Stomach (tissue), 8 donors: ENCODE measurements at regions not wholly inside any gene's neighbourhood (a gene's known extent, or its start where the extent isn't known, plus 50 kb on each side); places are given as distances from the start of the nearest gene placed in this dataset.
A peak's percentile ranks its signal among the peaks of the same experiment; 100 is the strongest.

Source experiments
- DNase-seq, 2 donors: peaks; one replicate each; pipeline versions ENCODE4 v3.0.0 to v3.0.0-alpha.2; 2013 to 2019
- H3K27ac ChIP-seq, 5 donors: fragments of 200-600 bp in 4 of 5; sonication (generic) in 4 of 5; one replicate each; pipeline ENCODE4 v1.5.1; 2013 to 2019; ENCODE audit warnings: mild to moderate bottlenecking in 1 of 5, moderate library complexity in 1 of 5
- H3K27me3 ChIP-seq, 3 donors: fragments of 200-600 bp; sonication (generic); one replicate each; pipeline ENCODE4 v1.5.1; 2017 to 2019; ENCODE audit warnings: mixed run types in 1 of 3
- H3K36me3 ChIP-seq, 4 donors: fragments of 200-600 bp; sonication (generic); 1 replicate in 3 of 4; 2 replicates in 1 of 4; pipeline ENCODE4 v1.5.1; 2016 to 2019
- H3K4me1 ChIP-seq, 4 donors: fragments of 200-600 bp; sonication (generic); one replicate each; pipeline ENCODE4 v1.5.1; 2016 to 2019
- H3K4me3 ChIP-seq, 4 donors: fragments of 200-600 bp; sonication (generic) in 3 of 4; one replicate each; pipeline ENCODE4 v1.5.1; 2016 to 2019; ENCODE audit warnings: mild to moderate bottlenecking in 1 of 4
- H3K9me3 ChIP-seq, 4 donors: fragments of 200-600 bp; sonication (generic); one replicate each; pipeline ENCODE4 v1.5.1; 2016 to 2019
- CTCF ChIP-seq, 7 experiments: fragments of 450-650 bp in 4 of 7; fragments of 200-600 bp in 3 of 7; sonication (generic) in 3 of 7; IDR thresholded peaks; one replicate each; pipeline ENCODE4 v1.5.1; 2016 to 2019; ENCODE audit warnings: antibody characterized with exemption in 7 of 7, control low read depth in 2 of 7, mild to moderate bottlenecking in 1 of 7
- EP300 ChIP-seq: sonication (generic); formaldehyde crosslinking; IDR thresholded peaks from one replicate; pipeline ENCODE4 v1.6.1; 2017; ENCODE audit warnings: antibody characterized with exemption
- POLR2A ChIP-seq, 4 donors: fragments of 450-650 bp; IDR thresholded peaks; one replicate each; pipeline ENCODE4 v1.6.1; 2016; ENCODE audit warnings: antibody characterized with exemption in 4 of 4, control low read depth in 2 of 4, mild to moderate bottlenecking in 1 of 4, moderate library complexity in 1 of 4
- POLR2AphosphoS5 ChIP-seq, 3 donors: sonication (generic); formaldehyde crosslinking; IDR thresholded peaks; one replicate each; pipeline ENCODE4 v1.6.1; 2016; ENCODE audit warnings: antibody characterized with exemption in 3 of 3
- WGBS, 5 donors: extraction: QIAGEN DNeasy Blood & Tissue Kit in 3 of 5; methylation state at CpG; one replicate each; pipeline versions ENCODE4 v1.1.5 to v1.1.7; 2013 to 2018; 5-methylcytosine and 5-hydroxymethylcytosine counted together
- intact Hi-C: fragments of 100-400 bp; cut with DNase I; formaldehyde crosslinking; loops from one replicate; pipeline ENCODE4 v1.15.1; 2023; ENCODE audit warnings: low total_unique reads
- donor health status: healthy with polysubstance abuse.
- donor health status: Bipolar disorder and iron deficiency.
- donor health status: healthy.

DNA sequence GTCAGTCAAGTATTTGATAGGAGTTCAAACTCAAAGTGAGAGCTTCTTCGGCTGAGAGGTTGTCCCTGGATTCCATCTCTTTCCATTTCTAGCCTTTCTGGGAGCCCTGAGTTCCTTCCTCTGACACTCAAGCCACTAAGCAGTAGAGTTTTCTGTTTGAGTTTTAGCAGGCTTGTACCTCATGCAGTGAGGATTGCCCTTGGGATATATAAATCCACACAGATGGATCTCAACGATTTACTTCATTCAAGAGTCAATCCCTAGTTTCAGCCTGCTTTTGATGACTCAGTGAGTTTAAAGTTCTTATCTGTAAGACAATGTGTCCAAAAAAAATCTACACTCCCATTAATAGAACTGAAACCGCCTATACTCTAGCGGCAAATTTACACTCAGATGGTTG, 2240.9 kb upstream of the WWC1 start:
- TF ChIP-seq POLR2A (IDR thresholded peaks at IDR 0.05) (no peak), POLR2AphosphoS5 (IDR thresholded peaks at IDR 0.05) (no peak), CTCF (IDR thresholded peaks at IDR 0.05) (no peak), EP300 (no peak)
- intact Hi-C loops, result no loop called here
- Histone ChIP-seq H3K4me3 (no peak overlapping the region), H3K36me3 (no peaks in the 10 kb centered on the region), H3K27ac (no peak overlapping the region), H3K4me1 (no peaks in the 10 kb centered on the region), H3K9me3 (peaks cover 0 to 5% (median 0%) of the 10 kb centered on the region in 4 donors), H3K27me3 (no peaks in the 10 kb centered on the region)
- WGBS, 5 donors, result 52 to 71% (median 60%) methylated on average over 4 of the region's 4 CpGs
- no peak for DNase-seq

GRCh38 chr5:166058660-166059059, 2232.8 kb upstream of the WWC1 start:
- no peak for TF ChIP-seq EP300
- no peak for TF ChIP-seq POLR2A (IDR thresholded peaks at IDR 0.05)
- no peak for TF ChIP-seq POLR2AphosphoS5 (IDR thresholded peaks at IDR 0.05)
- TF ChIP-seq CTCF (IDR thresholded peaks at IDR 0.05), result no peak
- H3K4me3 ChIP-seq, result no peak overlapping the region
- intact Hi-C loops, result no loop called here
- no peaks in the 10 kb centered on the region for H3K27me3 ChIP-seq
- H3K36me3 ChIP-seq, result no peaks in the 10 kb centered on the region
- no peak for DNase-seq
- H3K4me1 ChIP-seq, result no peaks in the 10 kb centered on the region
- peaks cover 0 to 5% (median 0%) of the 10 kb centered on the region in 4 donors for H3K9me3 ChIP-seq
- no peak overlapping the region for H3K27ac ChIP-seq
- 94 to 96% (median 95%) methylated on average over 5 of the region's 5 CpGs for WGBS, 5 donors

- Histone ChIP-seq H3K9me3 (no peaks in the 10 kb centered on the region), H3K36me3 (no peaks in the 10 kb centered on the region), H3K4me3 (no peak overlapping the region), H3K27ac (no peak overlapping the region), H3K27me3 (no peaks in the 10 kb centered on the region), H3K4me1 (no peaks in the 10 kb centered on the region)
- 67 to 93% (median 80%) methylated on average over 1 of the region's 1 CpG for WGBS, 5 donors
- intact Hi-C loops, result no loop called here
- no peak for DNase-seq
- TF ChIP-seq POLR2AphosphoS5 (IDR thresholded peaks at IDR 0.05), result no peak
- no peak for TF ChIP-seq EP300
- TF ChIP-seq CTCF (IDR thresholded peaks at IDR 0.05), result no peak
- no peak for TF ChIP-seq POLR2A (IDR thresholded peaks at IDR 0.05)
Measured at GRCh38 chr5:166062094-166062493, 2229.4 kb upstream of the WWC1 start.

- Histone ChIP-seq H3K27me3 (no peaks in the 10 kb centered on the region), H3K9me3 (no peaks in the 10 kb centered on the region), H3K27ac (no peak overlapping the region), H3K4me1 (no peaks in the 10 kb centered on the region), H3K36me3 (no peaks in the 10 kb centered on the region), H3K4me3 (no peak overlapping the region)
- peak in 1 of 2 donors; percentile 9 for DNase-seq
- intact Hi-C loops, result no loop called here
- no peak for TF ChIP-seq POLR2AphosphoS5 (IDR thresholded peaks at IDR 0.05)
- TF ChIP-seq CTCF (IDR thresholded peaks at IDR 0.05), result no peak
- no peak for TF ChIP-seq EP300
- no peak for TF ChIP-seq POLR2A (IDR thresholded peaks at IDR 0.05)
Measured at GRCh38 chr5:166062719-166063118, 2228.7 kb upstream of the WWC1 start.
